ENCODE measurements at regions not wholly inside any gene's neighbourhood (a gene's known extent, or its start where the extent isn't known, plus 50 kb on each side); places are given as distances from the start of the nearest gene placed in this dataset.

DNA sequence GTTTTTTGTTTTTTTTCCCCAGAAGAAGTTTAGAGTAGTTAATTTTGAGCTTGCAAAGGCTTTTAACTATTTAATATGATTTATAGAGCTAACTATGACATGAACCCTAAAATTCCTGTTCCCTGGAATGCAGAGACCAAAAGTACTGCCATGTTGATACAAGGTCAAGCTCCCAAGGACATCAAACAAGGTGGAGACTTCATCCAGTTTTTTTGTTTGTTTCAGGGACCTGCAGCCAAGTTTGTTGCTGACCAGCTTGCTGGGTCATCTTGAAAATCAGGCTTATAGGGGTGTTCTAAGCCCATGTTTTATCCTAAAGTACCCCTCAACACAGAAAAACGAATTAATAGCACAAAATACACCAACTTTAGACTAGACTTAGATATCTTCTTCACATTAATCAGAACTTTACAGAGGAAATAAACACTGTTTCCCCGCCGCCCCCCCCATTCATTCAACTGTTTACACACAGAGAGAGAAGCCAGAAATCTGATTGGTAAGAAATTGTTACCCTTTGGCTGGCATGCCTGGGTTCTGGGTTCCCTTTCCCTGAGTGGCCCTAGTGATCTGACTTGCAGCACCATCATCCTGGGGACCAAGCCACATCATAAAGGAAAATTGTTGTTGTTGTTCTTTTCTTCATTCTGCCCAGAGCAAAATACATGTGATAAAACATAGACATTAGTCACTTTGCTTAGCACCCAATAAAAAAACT is 860.5 kb downstream of the CCSER2 start:
- intact Hi-C loops (cut with DNase I; ENCODE audit: low total_unique reads), result no loop called here
- Histone ChIP-seq H3K4me1 (no peaks in the 10 kb centered on the region), H3K4me3 (no peak overlapping the region), H3K27me3 (no peaks in the 10 kb centered on the region), H3K9me3 (no peaks in the 10 kb centered on the region), H3K27ac (no peak overlapping the region), H3K36me3 (no peaks in the 10 kb centered on the region)
- 67 to 69% methylated on average over 3 of the region's 3 CpGs for WGBS, 2 donors (ENCODE audit: low coverage in 1 of 2)
- in situ Hi-C loops (cut with MboI; ENCODE audit: low pct_ligation_motif_present in 1 of 4, low pct_unique_long_range_greater_than_20kb in 1 of 4, low sequenced_read_pairs in 3 of 4), result no loop called here
- no peak for TF ChIP-seq POLR2A (IDR thresholded peaks at IDR 0.05)
- TF ChIP-seq, protein P1, sequence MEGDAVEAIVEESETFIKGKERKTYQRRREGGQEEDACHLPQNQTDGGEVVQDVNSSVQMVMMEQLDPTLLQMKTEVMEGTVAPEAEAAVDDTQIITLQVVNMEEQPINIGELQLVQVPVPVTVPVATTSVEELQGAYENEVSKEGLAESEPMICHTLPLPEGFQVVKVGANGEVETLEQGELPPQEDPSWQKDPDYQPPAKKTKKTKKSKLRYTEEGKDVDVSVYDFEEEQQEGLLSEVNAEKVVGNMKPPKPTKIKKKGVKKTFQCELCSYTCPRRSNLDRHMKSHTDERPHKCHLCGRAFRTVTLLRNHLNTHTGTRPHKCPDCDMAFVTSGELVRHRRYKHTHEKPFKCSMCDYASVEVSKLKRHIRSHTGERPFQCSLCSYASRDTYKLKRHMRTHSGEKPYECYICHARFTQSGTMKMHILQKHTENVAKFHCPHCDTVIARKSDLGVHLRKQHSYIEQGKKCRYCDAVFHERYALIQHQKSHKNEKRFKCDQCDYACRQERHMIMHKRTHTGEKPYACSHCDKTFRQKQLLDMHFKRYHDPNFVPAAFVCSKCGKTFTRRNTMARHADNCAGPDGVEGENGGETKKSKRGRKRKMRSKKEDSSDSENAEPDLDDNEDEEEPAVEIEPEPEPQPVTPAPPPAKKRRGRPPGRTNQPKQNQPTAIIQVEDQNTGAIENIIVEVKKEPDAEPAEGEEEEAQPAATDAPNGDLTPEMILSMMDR (IDR thresholded peaks at IDR 0.05), result no peak
- no peak for TF ChIP-seq POLR2AphosphoS5 (IDR thresholded peaks at IDR 0.05)
- no peak for TF ChIP-seq EP300 (IDR thresholded peaks at IDR 0.05; ENCODE audit: low read depth)
- DNase-seq, result no peak

DNA sequence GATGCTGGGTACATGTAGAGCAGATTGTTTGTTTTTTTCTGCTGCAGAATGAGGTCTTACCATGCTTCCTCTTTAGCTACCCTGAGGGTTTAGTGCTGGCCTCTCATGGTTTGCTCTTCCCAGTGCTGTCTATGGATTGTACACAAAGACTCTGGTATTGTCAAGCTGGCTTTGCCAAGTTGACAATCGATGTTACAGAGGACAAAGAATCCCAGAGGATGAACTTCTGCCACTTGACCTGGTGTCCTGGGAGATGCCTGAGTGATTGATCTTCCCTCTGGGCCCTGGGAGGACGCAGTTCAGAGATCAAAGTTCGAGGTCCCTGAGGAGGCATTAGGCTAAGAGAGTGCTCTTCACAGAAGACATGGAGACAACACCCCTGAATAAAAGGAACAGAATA is 865.4 kb downstream of the CCSER2 start:
- intact Hi-C loops (cut with DNase I; ENCODE audit: low total_unique reads) (no loop called here), in situ Hi-C loops (cut with MboI; ENCODE audit: low pct_ligation_motif_present in 1 of 4, low pct_unique_long_range_greater_than_20kb in 1 of 4, low sequenced_read_pairs in 3 of 4) (no loop called here)
- Histone ChIP-seq H3K4me1 (no peaks in the 10 kb centered on the region), H3K4me3 (no peak overlapping the region), H3K27ac (no peak overlapping the region), H3K27me3 (no peaks in the 10 kb centered on the region), H3K9me3 (no peaks in the 10 kb centered on the region), H3K36me3 (no peaks in the 10 kb centered on the region)
- TF ChIP-seq POLR2A (IDR thresholded peaks at IDR 0.05), result no peak
- no peak for TF ChIP-seq EP300 (IDR thresholded peaks at IDR 0.05; ENCODE audit: low read depth)
- TF ChIP-seq POLR2AphosphoS5 (IDR thresholded peaks at IDR 0.05), result no peak
- TF ChIP-seq, protein P1 (IDR thresholded peaks at IDR 0.05), result no peak
- 49% methylated on average over 3 of the region's 3 CpGs; no CpG with 5 or more reads in 1 of the 2 donors for WGBS, 2 donors (ENCODE audit: low coverage in 1 of 2)
- DNase-seq, result no peak

DNA sequence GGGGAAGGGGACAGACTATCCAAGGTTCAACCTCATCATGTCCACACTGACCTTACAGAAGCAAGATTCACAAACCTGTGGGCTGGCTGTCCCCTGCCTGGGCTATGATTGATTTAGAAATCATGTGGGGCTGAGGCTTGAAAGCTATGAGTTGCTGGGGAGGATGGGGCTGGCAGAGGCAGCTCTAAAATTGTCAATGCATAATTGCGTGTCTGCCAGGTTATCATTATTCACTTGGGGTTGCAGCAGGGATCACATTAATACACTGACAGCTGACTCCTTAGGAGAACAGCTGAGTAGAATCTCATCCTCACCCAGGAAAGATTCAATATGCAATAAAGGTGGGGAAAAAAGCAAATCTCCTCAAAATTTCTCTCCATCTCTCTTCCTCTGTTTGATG is 866.3 kb downstream of the CCSER2 start:
- DNase-seq, result no peak
- in situ Hi-C loops (cut with MboI; ENCODE audit: low pct_ligation_motif_present in 1 of 4, low pct_unique_long_range_greater_than_20kb in 1 of 4, low sequenced_read_pairs in 3 of 4), result no loop called here
- Histone ChIP-seq H3K4me1 (no peaks in the 10 kb centered on the region), H3K36me3 (no peaks in the 10 kb centered on the region), H3K4me3 (no peak overlapping the region), H3K27ac (no peak overlapping the region), H3K27me3 (no peaks in the 10 kb centered on the region), H3K9me3 (no peaks in the 10 kb centered on the region)
- intact Hi-C loops (cut with DNase I; ENCODE audit: low total_unique reads), result no loop called here
- TF ChIP-seq POLR2A (IDR thresholded peaks at IDR 0.05) (no peak), POLR2AphosphoS5 (IDR thresholded peaks at IDR 0.05) (no peak), EP300 (IDR thresholded peaks at IDR 0.05; ENCODE audit: low read depth) (no peak)
- TF ChIP-seq, protein P1 (IDR thresholded peaks at IDR 0.05), result no peak
- WGBS, 2 donors (ENCODE audit: low coverage in 1 of 2), result 83 to 86% methylated on average over 1 of the region's 1 CpG

DNA sequence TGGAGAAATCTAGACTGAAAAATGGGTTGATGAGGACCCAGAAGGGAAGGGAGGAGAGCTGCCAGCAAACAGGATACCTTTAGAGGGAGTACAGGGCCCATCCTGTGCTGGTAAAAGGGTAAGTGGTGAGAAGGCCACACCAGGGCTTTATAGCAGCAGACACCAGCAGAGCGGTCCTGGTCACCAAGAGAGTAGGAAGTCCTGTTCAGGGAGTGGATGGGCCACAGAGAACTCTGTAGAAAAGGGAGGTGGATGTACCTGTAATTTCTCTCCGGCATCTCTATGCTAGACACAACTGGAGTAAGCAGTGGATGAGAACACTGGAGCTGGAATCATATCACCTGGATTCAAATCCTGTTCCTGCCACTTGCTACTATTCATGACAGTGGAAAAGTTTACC is 867.2 kb downstream of the CCSER2 start:
- 88% methylated on average over 1 to 2 of the region's 2 CpGs for WGBS, 2 donors (ENCODE audit: low coverage in 1 of 2)
- no peaks in the 10 kb centered on the region for H3K27me3 ChIP-seq
- H3K4me1 ChIP-seq, result no peaks in the 10 kb centered on the region
- H3K9me3 ChIP-seq, result no peaks in the 10 kb centered on the region
- in situ Hi-C loops (cut with MboI; ENCODE audit: low pct_ligation_motif_present in 1 of 4, low pct_unique_long_range_greater_than_20kb in 1 of 4, low sequenced_read_pairs in 3 of 4) (no loop called here), intact Hi-C loops (cut with DNase I; ENCODE audit: low total_unique reads) (no loop called here)
- TF ChIP-seq POLR2A (IDR thresholded peaks at IDR 0.05) (no peak), POLR2AphosphoS5 (IDR thresholded peaks at IDR 0.05) (no peak), EP300 (IDR thresholded peaks at IDR 0.05; ENCODE audit: low read depth) (no peak)
- TF ChIP-seq, protein P1 (IDR thresholded peaks at IDR 0.05), result no peak
- no peaks in the 10 kb centered on the region for H3K36me3 ChIP-seq
- DNase-seq, result no peak
- no peak overlapping the region for H3K4me3 ChIP-seq
- H3K27ac ChIP-seq, result no peak overlapping the region

All from transverse colon (tissue), 4 donors.